ENCODE measurements at regions not wholly inside any gene's neighbourhood (a gene's known extent, or its start where the extent isn't known, plus 50 kb on each side); places are given as distances from the start of the nearest gene placed in this dataset.

- WGBS (ENCODE audit: extremely low coverage, insufficient read length, low lambda C conversion rate) = no CpG with 5 or more reads among the region's 6 CpGs
- Histone ChIP-seq H2BK120ac (ENCODE audit: low read depth, low read length, poor library complexity, severe bottlenecking) (no peak overlapping the region), H4K20me1 (ENCODE audit: control insufficient read depth, insufficient read depth, insufficient read length) (no peaks in the 10 kb centered on the region), H3K79me1 (ENCODE audit: insufficient read depth, low read depth, low read length, poor library complexity, severe bottlenecking) (no peaks in the 10 kb centered on the region), H4K5ac (ENCODE audit: insufficient read length, low read depth, low read length) (no peak overlapping the region), H2AK5ac (ENCODE audit: insufficient read length, low read length) (no peak overlapping the region), H3T11ph (ENCODE audit: low read length) (no peak overlapping the region), H2BK20ac (ENCODE audit: low read depth, low read length, poor library complexity, severe bottlenecking) (no peak overlapping the region), H3K79me2 (ENCODE audit: insufficient read depth, low read length) (no peaks in the 10 kb centered on the region), H2BK5ac (ENCODE audit: insufficient read length, low read length) (no peak overlapping the region), H4K91ac (ENCODE audit: insufficient read length, low read depth, low read length) (no peak overlapping the region), H3K14ac (ENCODE audit: insufficient read depth, low read length) (no peak overlapping the region), H2BK12ac (ENCODE audit: insufficient read length, low read depth, low read length) (no peak overlapping the region), H3K27me3 (ENCODE audit: insufficient read depth, low read length) (no peaks in the 10 kb centered on the region), H3K23me2 (ENCODE audit: insufficient read length, low read depth, low read length, poor library complexity, severe bottlenecking) (no peaks in the 10 kb centered on the region), H2AFZ (ENCODE audit: low read length) (no peak overlapping the region), H4K8ac (replicated peaks; ENCODE audit: insufficient read length, low read depth, low read length) (no peak overlapping the region), H2BK15ac (ENCODE audit: low read depth, low read length) (no peak overlapping the region), H3K23ac (ENCODE audit: insufficient read length, low read depth, low read length) (no peak overlapping the region), H3K27ac (ENCODE audit: insufficient read length, low read depth, low read length) (no peak overlapping the region), H3K4me2 (ENCODE audit: insufficient read depth, insufficient read length, low read length) (no peak overlapping the region), H3K56ac (ENCODE audit: insufficient read length, low read depth, low read length) (no peak overlapping the region), H3K9me3 (ENCODE audit: control insufficient read depth, low read depth, low read length) (no peaks in the 10 kb centered on the region), H3K18ac (ENCODE audit: insufficient read length, low read depth, low read length) (no peak overlapping the region), H3K9ac (ENCODE audit: extremely low read depth, insufficient read length, low read length) (no peak overlapping the region), H3K4me1 (ENCODE audit: insufficient read depth, low read length) (no peaks in the 10 kb centered on the region), H3K4ac (ENCODE audit: low read depth, low read length) (no peak overlapping the region)
- Mint-ChIP-seq H3K36me3 (ENCODE audit: insufficient read depth in 1 of 3, low read depth in 3 of 3) (no peaks in the 10 kb centered on the region), H3K4me1 (peaks cover 0 to 6% of the 10 kb centered on the region in 2 experiments; a peak in 1 of 4 replicates), H3K27ac (no peak overlapping the region), H3K4me3 (no peak overlapping the region), H3K27me3 (ENCODE audit: low read depth) (no peaks in the 10 kb centered on the region), H3K9me3 (peaks cover 0 to 1% of the 10 kb centered on the region in 2 experiments; a peak in 1 of 5 replicates)
- no peak for DNase-seq
- no peak for TF ChIP-seq CTCF (conservative IDR thresholded peaks at IDR 0.05)
Measured at GRCh38 chr4:187827631-187828030, 167.9 kb upstream of the ZFP42 start.
